CD4-positive, alpha-beta T cell (primary cell): ENCODE measurements at regions not wholly inside any gene's neighbourhood (a gene's known extent, or its start where the extent isn't known, plus 50 kb on each side); places are given as distances from the start of the nearest gene placed in this dataset.
A peak's percentile ranks its signal among the peaks of the same experiment; 100 is the strongest.

ENCODE experiments used
- ATAC-seq: fragments of 200-7000 bp; cut with Tn5 transposase; one replicate; pipeline ENCODE4 v1.10.0; 2022; ENCODE audit warnings: mild to moderate bottlenecking; ENCODE audit not compliant: poor library complexity
- CTCF ChIA-PET: fragments of 350-600 bp; sonication (Branson Sonifier 250); formaldehyde crosslinking; loops from one replicate; lab custom pipeline; 2021; ENCODE audit warnings: antibody characterized with exemption, inconsistent platforms; lab: Charles Lee
- POLR2A ChIA-PET: fragments of 350-600 bp; sonication (Branson Sonifier 250); formaldehyde crosslinking; loops from one replicate; lab custom pipeline; 2021; ENCODE audit warnings: antibody characterized with exemption, inconsistent platforms; lab: Charles Lee
- DNase-seq, 14 experiments: peaks; one replicate each; pipeline ENCODE4 v3.0.0-alpha.2; 2013 to 2020; ENCODE audit warnings: mixed read lengths in 2 of 14
- H3K27ac ChIP-seq, 2 donors: one replicate each; pipeline versions ENCODE4 v1.5.1 to v1.7.0; 2013; ENCODE audit warnings: low read length in 2 of 2, low read depth in 1 of 2, mild to moderate bottlenecking in 1 of 2
- H3K27me3 ChIP-seq, 2 experiments: 1 replicate in 1 of 2; 2 replicates in 1 of 2; pipeline versions ENCODE4 v1.6.1 to v1.7.0; 2013; ENCODE audit warnings: low read length in 2 of 2, control low read depth in 1 of 2, mild to moderate bottlenecking in 1 of 2, moderate library complexity in 1 of 2; ENCODE audit not compliant: insufficient read depth in 2 of 2, control insufficient read depth in 1 of 2
- H3K36me3 ChIP-seq: one replicate; pipeline ENCODE4 v1.6.1; 2013; ENCODE audit warnings: low read length, control low read depth; ENCODE audit not compliant: insufficient read depth
- H3K4me1 ChIP-seq: one replicate; pipeline ENCODE4 v1.6.1; 2013; ENCODE audit warnings: low read length, control low read depth; ENCODE audit not compliant: insufficient read depth
- H3K4me3 ChIP-seq: one replicate; pipeline ENCODE4 v1.5.1; 2013; ENCODE audit warnings: mild to moderate bottlenecking, low read length, moderate library complexity
- H3K9me3 ChIP-seq, 2 experiments: 1 replicate in 1 of 2; 2 replicates in 1 of 2; pipeline versions ENCODE4 v1.6.1 to v1.7.0; 2013; ENCODE audit warnings: low read length in 2 of 2, mild to moderate bottlenecking in 2 of 2, control low read depth in 1 of 2, moderate library complexity in 1 of 2; ENCODE audit not compliant: control insufficient read depth in 1 of 2, insufficient read depth in 1 of 2
- H3K27ac Mint-ChIP-seq: one replicate; pipeline ENCODE4 v1.8.0; 2020; ENCODE audit warnings: mixed read lengths
- H3K27me3 Mint-ChIP-seq: one replicate; pipeline ENCODE4 v1.8.0; 2021; ENCODE audit warnings: mixed read lengths
- H3K36me3 Mint-ChIP-seq: one replicate; pipeline ENCODE4 v1.8.0; 2021; ENCODE audit warnings: low read depth, mixed read lengths
- H3K4me1 Mint-ChIP-seq: one replicate; pipeline ENCODE4 v1.8.0; 2021; ENCODE audit warnings: low read depth, mixed read lengths
- H3K4me3 Mint-ChIP-seq: one replicate; pipeline ENCODE4 v1.8.0; 2020; ENCODE audit warnings: mild to moderate bottlenecking, mixed read lengths
- H3K9me3 Mint-ChIP-seq: one replicate; pipeline ENCODE4 v1.8.0; 2020; ENCODE audit warnings: mixed read lengths
- intact Hi-C, 2 experiments: fragments of 100-400 bp; cut with DNase I in 1 of 2; cut with micrococcal nuclease in 1 of 2; formaldehyde crosslinking; loops; one replicate each; pipeline versions ENCODE4 v1.15.1 to v1.9.0; 2023 to 2025; cut with DNase I, micrococcal nuclease
- TF ChIP-seq, protein P1 (sequence below): fragments of 200-600 bp; IDR thresholded peaks from one replicate; pipeline ENCODE4 v1.8.0; 2022; ENCODE audit warnings: antibody characterized with exemption, mild to moderate bottlenecking

DNA sequence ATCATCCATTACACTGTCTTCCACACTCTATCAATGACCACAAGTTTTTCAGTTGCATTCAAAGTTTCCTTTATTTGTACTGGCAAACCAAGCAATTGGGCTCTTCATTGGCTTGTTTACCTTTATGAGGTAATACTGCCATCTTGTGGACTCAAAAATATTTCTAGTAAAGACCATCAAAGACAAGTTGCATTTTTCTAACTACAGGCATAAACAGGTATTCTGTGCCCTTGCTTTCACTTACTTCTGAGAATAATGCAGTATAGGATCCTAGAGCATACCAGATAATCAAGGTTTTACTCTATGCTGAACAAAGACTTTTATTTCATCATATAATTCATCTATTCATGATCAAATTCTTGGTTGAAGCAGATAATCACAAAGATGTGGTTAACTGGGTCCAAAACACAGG is 173.7 kb upstream of the POU5F2 start:
- ATAC-seq: no peak
- ChIA-PET POLR2A (no interaction called here), CTCF (no interaction called here)
- H3K27me3 ChIP-seq: no peaks in the 10 kb centered on the region
- TF ChIP-seq, protein P1, sequence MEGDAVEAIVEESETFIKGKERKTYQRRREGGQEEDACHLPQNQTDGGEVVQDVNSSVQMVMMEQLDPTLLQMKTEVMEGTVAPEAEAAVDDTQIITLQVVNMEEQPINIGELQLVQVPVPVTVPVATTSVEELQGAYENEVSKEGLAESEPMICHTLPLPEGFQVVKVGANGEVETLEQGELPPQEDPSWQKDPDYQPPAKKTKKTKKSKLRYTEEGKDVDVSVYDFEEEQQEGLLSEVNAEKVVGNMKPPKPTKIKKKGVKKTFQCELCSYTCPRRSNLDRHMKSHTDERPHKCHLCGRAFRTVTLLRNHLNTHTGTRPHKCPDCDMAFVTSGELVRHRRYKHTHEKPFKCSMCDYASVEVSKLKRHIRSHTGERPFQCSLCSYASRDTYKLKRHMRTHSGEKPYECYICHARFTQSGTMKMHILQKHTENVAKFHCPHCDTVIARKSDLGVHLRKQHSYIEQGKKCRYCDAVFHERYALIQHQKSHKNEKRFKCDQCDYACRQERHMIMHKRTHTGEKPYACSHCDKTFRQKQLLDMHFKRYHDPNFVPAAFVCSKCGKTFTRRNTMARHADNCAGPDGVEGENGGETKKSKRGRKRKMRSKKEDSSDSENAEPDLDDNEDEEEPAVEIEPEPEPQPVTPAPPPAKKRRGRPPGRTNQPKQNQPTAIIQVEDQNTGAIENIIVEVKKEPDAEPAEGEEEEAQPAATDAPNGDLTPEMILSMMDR: peak; percentile 70
- H3K9me3 ChIP-seq: no peaks in the 10 kb centered on the region
- peak in 3 of 14 experiments; percentile 51 to 58 (median 55) for DNase-seq
- Mint-ChIP-seq H3K27ac (no peak overlapping the region), H3K4me1 (no peaks in the 10 kb centered on the region), H3K9me3 (no peaks in the 10 kb centered on the region), H3K36me3 (no peaks in the 10 kb centered on the region), H3K4me3 (no peak overlapping the region), H3K27me3 (no peaks in the 10 kb centered on the region)
- no peak overlapping the region for H3K27ac ChIP-seq
- intact Hi-C loops: loop anchor here (2.0 kb wide), 1 partner anchor 334 kb away; the partner anchor contains the start of gene NR2F1-AS1 (in 2 of the 2)
- H3K36me3 ChIP-seq: no peaks in the 10 kb centered on the region
- H3K4me3 ChIP-seq: no peak overlapping the region
- H3K4me1 ChIP-seq: no peaks in the 10 kb centered on the region

DNA sequence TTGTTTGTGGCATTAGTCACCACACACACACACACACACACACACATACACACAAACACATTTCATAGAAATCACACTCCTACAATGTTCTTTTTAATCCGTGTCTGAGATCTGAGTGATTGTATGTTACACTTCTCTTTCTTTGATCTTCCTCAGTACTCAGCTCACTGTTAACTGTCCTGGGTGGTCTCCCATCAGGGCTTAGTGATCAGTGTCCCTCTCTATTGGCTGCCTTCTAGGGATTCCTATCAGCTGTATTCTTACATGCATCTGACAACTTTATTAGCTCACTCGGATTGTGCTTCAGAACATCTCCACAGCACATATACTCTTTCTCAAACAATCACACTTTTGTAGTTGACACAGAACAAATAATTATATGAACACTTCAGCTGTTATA is 170.2 kb upstream of the POU5F2 start:
- Histone ChIP-seq H3K36me3 (no peaks in the 10 kb centered on the region), H3K4me1 (no peaks in the 10 kb centered on the region), H3K9me3 (no peaks in the 10 kb centered on the region), H3K27me3 (no peaks in the 10 kb centered on the region), H3K27ac (no peak overlapping the region), H3K4me3 (no peak overlapping the region)
- DNase-seq: no peak
- ChIA-PET CTCF (interaction anchor here (0.6 kb wide), 1 partner anchor 255 kb away, joined by 3 read pairs; no protein-coding TSS in a partner anchor), POLR2A (no interaction called here)
- TF ChIP-seq, protein P1: no peak
- Mint-ChIP-seq H3K27me3 (no peaks in the 10 kb centered on the region), H3K36me3 (no peaks in the 10 kb centered on the region), H3K9me3 (no peaks in the 10 kb centered on the region), H3K27ac (no peak overlapping the region), H3K4me1 (no peaks in the 10 kb centered on the region), H3K4me3 (no peak overlapping the region)
- no peak for ATAC-seq
- intact Hi-C loops: no loop called here

DNA sequence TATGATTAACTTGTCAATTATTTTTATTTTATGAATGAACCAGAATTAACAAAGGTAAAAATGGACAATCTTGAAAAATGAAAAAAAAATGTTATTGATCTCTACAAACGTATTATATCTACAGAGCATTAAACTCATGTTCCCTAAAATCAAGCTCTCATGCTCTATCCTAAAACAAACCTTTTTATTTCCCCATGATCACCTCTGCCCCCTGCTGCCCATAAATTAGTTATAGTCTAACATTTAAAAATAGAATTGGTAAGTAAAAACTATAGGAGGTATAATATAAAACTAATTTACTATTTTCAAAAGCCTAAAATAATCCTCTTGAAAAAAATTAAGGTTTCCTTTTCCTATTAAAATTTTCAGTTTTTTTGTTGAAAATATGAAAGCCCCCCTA is 168.0 kb upstream of the POU5F2 start:
- Histone ChIP-seq H3K27ac (no peak overlapping the region), H3K4me1 (no peaks in the 10 kb centered on the region), H3K36me3 (no peaks in the 10 kb centered on the region), H3K27me3 (no peaks in the 10 kb centered on the region), H3K9me3 (no peaks in the 10 kb centered on the region), H3K4me3 (no peak overlapping the region)
- Mint-ChIP-seq H3K4me1 (no peaks in the 10 kb centered on the region), H3K4me3 (no peak overlapping the region), H3K36me3 (no peaks in the 10 kb centered on the region), H3K27ac (no peak overlapping the region), H3K9me3 (no peaks in the 10 kb centered on the region), H3K27me3 (no peaks in the 10 kb centered on the region)
- TF ChIP-seq, protein P1: no peak
- ChIA-PET CTCF (no interaction called here), POLR2A (no interaction called here)
- no peak for ATAC-seq
- intact Hi-C loops: no loop called here
- peak in 1 of 14 experiments; percentile 4 for DNase-seq
